Cerebellar cortex (tissue), 1 donor: ENCODE measurements at regions not wholly inside any gene's neighbourhood (a gene's known extent, or its start where the extent isn't known, plus 50 kb on each side); places are given as distances from the start of the nearest gene placed in this dataset.
"Not testable (repeated sequence)": the region's sequence is repeated elsewhere in the genome, so short reads cannot be mapped to it uniquely, and the experiment has no call there.

Experiments used
- DNase-seq: peaks from one replicate; pipeline ENCODE4 v3.0.0-alpha.2; 2015; ENCODE audit warnings: low spot score

DNA sequence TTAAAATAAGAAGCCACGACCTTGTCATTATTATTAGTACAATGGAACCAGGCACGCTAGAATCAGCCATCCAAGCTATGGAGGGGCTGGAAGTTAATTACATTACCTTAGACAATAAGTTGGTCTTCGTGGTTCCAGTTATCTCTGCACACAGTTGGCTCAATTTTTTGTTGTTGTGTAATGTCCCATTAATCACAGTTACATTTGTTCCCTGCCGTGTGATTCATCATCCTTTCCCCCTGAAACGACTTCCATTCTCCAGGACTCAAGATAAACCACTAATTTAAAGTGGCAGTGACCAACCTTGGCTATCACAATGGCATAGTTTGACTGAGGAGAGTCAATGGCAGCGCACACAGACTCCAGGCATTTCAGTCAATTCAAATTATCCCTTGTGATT lies 905.0 kb downstream of the RAB28 start:
- DNase-seq: no peak

DNA sequence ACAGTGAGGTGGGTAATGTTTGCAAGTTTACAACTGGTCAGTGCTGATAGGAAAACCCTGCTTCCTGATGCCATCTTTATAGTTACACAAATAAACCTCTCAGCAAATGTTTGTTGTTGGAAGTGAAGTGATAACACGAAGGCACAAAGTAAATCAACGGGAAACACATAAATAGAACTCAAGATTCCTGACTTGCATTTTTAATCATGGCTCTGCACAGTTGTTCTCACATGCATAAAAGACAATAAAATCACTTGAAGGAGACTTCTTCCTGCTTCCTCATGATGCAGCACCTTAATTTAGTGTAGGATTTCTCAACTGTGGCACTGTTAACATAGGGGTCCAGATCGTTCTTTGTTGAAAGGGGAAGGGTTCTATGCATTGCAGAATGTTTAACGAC lies 907.7 kb downstream of the RAB28 start:
- DNase-seq: no peak

DNA sequence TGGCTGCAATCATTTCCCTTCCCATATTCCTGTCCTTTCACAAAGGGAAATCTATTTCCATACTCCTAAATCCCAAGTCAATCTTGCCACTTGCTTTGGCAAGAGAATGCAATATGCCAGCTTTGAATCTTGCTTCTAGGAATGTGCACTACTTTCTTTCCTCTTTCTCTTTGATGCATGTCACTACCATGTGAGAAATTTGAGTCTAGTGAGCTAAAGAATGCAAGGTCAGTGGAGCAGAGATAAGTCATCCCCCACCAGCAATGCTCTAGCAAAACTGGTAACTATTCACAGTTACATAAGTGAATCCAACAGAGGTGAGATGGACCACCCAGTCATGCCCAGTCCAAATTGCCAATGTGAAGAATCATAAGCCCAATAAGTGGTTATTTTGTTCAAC lies 910.4 kb downstream of the RAB28 start:
- no peak for DNase-seq

DNA sequence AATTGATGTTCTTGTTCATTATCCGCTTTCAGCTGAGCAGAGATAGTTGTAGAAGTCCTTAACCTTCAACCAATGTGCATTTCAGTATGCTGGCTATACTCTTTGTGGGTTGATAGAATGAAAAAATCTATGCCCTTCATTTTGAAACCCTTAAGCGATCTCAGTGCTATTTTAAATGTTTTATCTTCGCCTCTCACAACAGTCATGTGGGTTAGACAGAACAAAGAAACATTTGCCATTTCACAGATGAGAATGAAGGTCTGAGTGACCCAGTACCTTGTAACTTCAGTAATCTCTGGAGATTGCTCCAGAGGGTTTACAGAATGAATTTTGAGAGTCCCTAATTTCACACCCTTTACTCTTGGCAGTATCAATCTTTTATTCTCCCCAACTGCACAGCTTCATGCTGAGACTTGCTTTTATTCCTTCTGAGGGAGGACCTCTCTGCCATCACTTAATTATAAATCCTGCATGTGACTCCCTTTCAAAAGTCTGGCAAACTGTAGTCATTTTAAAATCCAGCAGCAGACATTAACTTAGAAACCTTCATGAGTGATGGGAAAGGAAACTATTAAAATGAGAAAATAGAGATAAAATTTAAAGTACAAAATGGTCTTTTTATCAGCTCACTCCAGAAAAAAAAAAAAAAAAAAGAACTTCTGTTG lies 921.5 kb downstream of the RAB28 start:
- DNase-seq: no peak

DNA sequence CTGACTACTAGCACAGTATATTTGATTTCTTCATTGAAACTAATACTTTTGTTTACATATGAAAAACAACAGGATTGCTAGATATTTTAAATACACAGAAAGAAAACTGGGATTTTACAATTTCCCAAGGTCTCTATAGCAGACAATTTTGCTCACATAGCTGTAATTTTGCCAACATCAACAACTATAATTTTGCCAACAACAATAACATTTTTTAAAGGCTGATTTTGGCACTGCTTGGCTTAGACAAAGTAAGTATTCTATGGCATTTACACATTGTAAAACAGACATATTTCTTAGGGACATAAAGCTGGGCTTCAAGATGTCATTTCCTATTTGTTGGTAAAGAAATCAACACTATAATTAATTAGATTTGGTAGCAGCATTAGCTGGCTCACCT lies 922.1 kb downstream of the RAB28 start:
- no peak for DNase-seq

DNA sequence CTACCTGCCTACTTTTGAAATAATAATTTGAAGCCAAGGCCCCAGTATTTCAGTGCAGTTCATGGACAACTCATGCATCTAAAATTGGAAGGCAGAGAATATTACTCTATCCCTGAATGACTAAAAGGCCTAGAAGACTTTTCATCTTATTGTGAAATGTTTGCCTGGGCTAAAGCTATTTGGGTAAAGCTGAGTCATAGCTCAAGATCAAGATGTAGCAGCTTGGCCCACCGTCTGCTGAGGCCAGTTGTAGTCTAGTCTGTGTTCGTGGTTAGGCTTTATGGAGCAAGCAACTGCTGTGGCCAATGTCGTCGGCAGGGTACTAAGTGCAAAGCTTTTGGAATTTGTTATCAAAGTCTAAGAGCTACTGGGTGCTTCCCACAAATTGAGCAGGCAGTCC lies 929.1 kb downstream of the RAB28 start:
- no peak for DNase-seq

DNA sequence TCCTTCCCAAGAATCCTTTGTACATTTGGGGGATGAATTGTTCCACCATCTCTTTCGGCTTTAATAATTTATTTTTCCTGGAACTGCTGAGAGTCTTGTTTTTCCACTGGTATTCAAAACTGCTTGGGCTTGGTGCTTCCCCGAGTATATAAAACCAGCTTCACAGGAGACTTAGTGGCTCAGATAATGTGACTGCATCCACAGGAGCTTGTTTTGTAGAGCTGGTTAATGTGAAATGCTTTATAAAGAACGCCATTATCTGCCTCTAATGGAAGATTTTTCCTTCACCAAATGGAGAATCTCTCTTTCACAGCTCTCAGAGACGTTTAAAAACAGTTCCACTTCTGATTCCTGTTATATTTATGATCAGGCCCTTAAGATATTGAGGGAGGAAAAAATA lies 935.5 kb downstream of the RAB28 start:
- no peak for DNase-seq

DNA sequence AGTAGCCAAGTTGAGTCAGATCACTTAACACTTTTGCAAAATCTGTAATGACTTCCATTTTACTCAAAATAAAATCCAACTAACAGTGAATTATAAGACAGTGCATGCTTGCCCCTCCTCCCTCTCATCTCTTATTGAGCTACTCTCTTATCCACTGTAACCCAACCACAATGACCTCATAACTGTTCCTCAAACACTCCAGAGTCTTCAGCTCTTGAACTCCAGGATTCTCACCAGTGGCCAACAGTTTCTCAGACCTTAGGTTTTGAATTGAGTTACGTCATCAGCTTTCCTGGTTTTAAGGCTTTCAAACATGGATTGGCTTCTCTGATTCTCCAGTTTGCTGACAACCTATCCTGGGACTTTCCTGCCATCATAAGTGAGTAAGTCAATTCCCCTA lies 938.3 kb downstream of the RAB28 start:
- DNase-seq: no peak

DNA sequence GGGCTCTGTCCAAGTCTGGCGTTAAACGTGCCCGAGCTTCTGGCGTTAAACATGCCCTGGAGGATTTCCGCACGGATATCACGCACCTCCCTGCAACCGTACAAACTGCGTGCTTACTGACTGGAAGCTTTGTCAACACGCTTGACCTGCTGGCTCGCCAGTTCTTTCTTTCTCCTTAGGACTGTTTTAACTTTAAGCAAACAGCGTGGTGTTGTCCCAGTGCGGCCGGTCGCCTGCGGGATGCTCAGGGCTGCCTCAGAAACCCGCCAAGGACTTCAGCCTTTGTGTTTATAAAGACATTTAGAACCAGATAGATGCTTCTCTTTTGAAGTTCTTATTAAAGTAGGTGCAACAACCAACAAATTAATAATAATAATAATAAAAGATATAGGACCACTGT lies 946.0 kb downstream of the RAB28 start:
- no peak for DNase-seq

DNA sequence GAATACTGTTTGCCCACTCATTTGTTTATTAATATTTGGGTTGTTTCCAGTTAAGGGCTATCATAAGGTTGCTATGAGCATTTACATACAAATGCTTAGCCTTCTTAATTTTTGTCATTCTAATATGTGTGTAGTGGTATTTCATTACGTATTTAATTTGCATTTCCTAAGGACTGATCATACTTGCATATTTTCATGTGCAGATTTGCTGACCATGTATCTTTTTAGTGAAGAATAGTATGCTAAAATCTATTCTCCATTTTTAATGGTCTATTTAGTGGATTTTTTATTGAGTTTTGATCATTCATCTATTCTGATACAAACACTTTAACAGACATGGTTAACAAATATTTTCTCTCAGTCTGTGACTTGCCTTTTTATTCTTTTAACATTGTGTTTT lies 949.5 kb downstream of the RAB28 start:
- no peak for DNase-seq

DNA sequence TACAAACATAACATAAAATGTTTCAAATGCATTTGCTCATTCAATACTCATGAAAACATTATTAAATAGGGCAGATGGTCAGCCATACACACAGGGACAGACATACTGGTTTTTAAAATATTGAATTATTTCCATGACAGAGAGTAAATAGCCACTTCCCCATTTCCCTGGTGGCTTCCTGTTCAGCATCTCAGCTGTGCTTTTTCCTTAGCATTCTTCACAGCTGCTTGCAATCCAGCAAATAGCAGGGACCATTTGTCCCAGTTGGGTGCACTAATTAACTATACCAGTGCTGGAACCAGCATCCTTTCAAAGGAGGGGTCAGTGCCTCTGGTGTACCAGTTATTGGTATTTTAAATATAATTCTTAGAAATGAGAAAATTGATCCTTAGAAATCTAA lies 964.7 kb downstream of the RAB28 start:
- DNase-seq: no peak

DNA sequence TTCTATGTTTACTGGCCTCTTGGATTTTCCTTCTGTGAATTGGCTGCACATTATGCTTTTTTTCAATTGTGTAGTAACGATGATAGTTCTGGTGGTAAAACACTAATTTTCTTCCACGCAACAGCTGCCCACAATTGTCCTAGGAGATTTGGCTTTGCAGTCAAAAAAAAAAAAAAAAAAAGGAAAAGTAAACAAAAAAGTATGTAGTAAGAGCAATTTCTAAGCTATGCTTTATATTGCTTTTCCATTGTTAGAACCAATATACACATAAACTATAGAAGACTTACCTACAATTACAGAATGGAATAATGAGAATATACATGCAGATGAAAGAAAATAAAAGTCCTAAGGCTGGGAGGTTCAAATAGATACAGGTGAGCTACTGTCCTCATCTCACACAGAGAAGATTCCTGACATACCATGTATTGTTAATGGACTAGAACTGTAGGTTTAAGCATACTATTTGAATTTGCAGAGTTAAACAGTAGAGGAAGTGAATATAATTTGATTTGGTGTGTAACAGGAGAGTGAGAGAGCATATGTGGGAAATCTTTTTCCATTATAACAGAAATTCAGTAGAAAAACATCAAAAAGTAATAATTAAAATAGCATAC lies 976.2 kb downstream of the RAB28 start:
- DNase-seq: no peak

DNA sequence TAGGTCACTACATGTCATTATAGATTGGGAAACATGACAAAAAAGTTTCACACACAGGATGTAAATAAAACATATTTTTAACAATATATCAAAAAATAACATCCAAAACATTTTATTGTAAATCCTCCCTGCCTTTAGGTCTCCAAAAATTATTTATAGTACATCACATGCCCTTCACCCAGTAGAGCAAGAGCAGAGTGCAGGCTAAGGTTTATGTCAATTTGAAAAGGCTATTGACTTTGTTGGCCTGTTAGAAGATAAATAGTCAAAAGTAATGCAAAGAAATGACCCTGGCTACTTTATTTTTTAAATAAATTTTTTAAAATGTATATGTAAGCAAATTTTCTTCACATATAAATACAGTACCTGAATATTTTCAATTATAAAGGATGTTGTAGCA lies 983.7 kb downstream of the RAB28 start:
- no peak for DNase-seq

DNA sequence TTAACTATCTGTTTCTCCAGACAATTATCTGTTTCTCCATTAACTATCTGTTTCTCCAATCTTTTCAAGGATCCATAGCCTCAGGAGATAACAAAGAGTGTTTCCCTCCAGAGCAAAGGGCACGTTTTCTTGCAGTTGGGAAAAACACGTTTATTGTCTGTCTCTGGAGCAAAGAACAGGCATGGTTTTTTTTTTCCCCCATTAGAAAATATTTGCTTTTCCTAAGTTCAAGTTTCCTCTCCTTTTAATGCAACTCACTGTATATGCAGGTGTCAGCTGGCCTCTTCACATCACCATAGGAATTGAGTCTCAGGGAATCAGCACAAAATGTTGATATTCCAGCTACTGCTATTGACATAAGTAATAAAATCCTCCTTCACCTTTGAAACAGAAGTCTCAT lies 984.4 kb downstream of the RAB28 start:
- no peak for DNase-seq

DNA sequence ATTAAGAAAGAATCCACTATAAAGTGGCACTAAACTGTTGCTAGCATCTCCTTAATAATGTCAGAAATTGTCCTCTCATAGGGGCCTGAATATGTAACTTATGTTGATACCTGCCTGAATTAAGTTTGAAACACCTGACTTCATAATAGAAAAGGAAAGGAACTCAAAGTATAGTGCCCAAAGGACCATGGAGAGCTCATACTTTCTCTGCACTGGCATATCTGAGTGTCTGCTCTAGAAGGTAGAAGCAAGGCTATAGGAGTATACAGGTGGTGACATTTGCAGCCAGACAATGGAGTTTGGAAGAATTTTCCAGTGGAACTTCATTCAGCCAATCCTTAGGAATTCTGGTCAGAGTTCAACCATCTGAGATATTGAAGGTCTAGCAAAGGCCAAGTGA lies 988.9 kb downstream of the RAB28 start:
- no peak for DNase-seq

DNA sequence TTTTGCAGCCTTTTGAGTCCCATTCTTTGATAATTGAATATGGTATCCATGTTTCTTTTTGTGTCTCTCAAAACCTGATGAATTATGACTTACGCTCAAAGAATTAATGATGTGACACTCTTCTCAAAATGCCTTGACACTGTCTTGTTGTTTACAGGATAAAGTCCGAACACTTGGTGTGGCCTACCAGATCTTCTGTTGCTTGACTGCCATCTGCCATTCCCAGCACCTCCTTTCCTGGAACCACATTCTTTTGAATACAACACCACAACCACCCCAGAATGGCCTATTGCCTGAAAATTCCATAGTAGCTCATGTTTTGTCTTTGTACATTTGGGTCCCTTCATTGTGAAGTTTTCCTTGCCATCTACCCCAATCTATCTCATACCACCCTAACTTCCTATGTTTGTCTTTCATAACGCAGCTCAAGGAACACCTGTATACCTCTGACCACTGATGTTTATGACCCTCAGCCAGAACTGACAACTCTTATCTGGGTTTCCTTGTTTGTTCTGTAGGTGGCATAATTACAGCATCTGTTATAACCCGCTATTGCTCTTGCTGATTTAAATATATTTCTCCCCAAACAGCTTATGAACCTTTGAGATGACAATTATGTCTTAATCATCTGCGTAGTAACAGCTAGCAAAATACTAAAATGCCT lies 991.3 kb downstream of the RAB28 start:
- DNase-seq: no peak

DNA sequence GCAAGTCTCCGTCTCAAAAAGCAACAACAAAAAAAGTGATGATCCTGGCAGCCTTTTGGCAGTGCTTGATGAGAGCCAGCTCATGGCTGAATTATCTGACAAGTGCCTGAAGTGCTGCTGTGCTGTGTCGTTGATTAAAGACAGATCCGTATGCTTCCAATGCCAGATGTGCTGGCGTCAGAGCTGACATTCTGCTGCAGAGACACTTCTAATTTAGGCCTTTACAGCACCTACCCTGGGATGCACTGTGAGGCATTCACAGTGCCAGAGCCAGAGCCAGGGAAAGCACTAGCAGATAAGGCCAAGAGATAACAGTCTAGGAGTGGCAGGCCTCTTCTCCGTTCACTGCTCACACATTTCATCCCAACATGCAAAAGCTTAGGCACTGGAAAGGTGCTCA lies 995.5 kb downstream of the RAB28 start:
- no peak for DNase-seq

DNA sequence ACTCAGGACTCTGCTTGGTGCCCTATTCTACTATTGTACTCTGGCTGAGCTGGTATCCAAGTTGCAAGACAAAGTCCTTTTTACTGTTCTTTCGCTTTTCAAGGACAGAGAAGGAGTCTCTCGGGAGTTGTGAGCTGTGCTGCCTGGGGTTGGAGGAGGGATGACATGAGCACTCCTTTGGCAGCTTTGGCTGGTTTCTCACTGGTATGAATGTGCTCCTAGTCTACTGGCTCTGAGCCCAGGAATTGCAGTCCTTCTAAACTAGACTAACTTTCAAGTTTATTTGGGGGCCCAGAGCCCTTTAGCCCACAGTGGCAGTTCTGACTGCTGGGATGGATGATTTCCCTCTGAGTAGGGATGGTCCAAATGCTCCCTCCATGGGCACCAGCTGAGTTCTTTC lies 997.1 kb downstream of the RAB28 start:
- DNase-seq: no peak

DNA sequence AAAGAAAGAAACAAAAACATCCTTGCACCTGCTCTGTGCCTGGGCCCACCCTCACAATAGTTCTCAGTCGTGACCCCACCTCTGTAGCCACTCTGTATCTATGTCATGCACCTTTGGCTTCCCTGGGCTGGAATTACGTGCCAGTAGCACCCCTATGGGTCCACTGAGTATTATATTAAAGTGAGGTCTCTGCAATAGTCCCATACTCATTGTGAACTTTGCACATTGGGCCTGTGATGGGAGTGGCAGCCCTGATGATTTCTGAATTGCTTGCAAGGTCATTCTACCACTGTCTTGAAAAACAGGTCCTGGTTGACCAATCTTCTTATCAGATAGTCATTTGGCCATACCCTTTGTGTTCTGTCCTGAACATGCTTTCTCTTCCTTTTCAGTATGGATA lies 1012.1 kb downstream of the RAB28 start:
- no peak for DNase-seq

DNA sequence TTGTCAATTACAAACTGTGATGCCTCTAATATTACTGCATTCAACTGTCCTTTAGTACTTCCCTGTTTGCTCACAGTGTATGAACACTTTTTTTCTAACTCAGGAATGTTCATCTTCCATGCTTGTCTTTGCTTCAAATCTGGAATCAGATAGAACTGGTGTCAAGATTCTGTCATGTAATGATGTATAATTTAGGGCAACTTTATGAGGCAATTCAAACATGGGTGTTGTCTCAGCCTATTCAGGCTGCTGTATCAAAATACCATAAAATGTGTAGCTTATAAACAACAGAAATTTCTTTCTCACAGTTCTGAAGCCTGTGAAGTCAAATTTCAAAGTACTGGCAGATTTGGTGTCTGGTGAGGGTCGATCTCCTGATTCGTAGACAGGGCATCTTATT lies 1012.9 kb downstream of the RAB28 start:
- DNase-seq: no peak

DNA sequence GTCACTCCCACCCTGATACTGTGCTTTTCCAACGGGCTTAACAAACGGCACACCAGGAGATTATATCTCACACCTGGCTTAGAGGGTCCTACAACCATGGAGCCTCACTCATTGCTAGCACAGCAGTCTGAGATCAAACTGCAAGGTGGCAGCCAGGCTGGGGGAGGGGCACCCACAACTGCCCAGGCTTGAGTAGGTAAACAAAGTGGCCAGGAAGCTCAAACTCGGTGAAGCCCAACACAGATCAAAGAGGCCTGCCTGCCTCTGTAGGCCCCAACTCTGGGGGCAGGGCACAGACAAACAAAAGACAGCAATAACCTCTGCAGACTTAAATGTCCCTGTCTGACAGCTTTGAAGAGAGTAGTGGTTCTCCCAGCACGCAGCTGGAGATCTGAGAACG lies 1022.6 kb downstream of the RAB28 start:
- DNase-seq: not testable (repeated sequence)

DNA sequence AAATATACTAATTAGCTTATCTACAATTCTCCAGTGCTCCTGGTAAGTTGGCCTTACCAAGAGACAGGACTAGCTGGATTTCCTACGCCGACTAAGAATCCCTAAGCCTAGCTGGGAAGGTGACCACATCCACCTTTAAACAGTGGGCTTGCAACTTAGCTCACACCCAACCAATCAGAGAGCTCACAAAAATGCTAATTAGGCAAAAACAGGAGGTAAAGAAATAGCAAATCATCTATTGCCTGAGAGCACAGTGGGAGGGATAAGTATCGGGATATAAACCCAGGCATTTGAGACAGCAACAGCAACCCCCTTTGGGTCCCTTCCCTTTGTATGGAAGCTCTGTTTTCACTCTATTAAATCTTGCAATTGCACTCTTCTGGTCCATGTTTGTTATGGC lies 1025.0 kb downstream of the RAB28 start:
- DNase-seq: no peak

DNA sequence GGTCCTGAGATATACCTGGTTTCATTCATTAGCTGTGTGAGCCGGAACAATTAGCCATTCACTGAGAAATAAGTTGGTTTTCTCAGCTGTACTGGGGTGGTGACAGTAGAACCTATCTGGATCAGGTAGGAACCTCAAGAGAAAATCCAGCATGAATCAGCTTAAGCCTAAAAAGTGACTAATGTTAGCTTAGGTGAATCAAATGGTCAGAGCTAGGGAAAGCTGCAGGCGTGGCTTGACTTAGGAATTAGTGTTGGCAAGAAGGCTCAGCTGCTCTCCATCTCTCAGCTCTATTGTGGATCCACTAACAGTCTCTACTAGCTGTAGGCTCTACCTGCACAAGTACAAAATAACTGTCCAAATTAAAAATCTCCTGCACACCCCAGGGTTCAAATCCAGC lies 1025.5 kb downstream of the RAB28 start:
- DNase-seq: no peak

DNA sequence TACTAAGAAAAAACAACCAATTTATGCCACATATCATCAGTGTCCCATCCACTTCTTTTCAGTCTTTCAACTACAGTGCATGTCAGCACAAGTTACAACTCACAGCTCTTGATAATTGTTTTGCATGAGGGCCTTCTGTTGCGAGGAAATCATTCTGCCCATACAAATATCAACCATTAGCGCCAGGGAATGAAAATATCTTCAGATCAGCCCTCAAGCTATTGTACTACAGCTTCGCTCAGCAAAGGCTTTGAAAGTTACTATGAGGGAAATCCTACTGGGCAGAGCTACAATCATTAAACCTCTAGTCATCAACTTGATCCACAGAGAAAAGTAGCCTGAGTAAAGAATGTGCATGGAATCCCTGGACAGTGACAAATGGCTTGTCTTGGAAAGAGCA lies 1023.6 kb upstream of the HS3ST1 start:
- no peak for DNase-seq
